Stimulated activated CD4-positive, alpha-beta T cell treated with anti-CD3 and anti-CD28 coated beads, Interleukin-15, amount 100 ng/mL, for 1 hour (primary cell): ENCODE measurements at regions not wholly inside any gene's neighbourhood (a gene's known extent, or its start where the extent isn't known, plus 50 kb on each side); places are given as distances from the start of the nearest gene placed in this dataset.

Experiments
- DNase-seq, 2 donors: peaks; one replicate each; pipeline ENCODE4 v3.0.0-alpha.2; 2020; ENCODE audit warnings: low read depth in 1 of 2, low spot score in 1 of 2

GRCh38 chr4:129167640-129168260 is 71.8 kb downstream of the C4orf33 start:
- DNase-seq: no peak

DNA sequence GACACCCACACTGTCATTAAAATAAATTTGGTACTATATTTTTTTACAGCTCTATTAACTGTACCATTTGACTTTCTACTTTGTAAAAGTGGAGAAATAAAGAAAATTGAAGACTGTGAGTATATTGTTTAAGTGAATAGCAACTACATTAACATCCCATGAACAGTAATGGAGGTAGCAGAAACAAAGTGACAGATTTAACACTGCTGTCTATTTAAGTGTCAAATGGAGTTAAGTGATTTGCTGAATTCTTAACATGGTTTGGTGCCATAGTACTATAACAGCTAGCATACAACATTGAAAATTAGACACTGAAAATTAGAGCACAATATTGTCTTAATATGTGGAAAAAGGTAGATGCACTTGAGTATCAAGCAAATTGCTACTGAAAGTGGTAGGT is 76.2 kb downstream of the C4orf33 start:
- no peak for DNase-seq

GRCh38 chr4:129176864-129177263 is 80.9 kb downstream of the C4orf33 start:
- DNase-seq: no peak

- DNase-seq: no peak
Measured at GRCh38 chr4:129179276-129179675, 83.3 kb downstream of the C4orf33 start.

DNA sequence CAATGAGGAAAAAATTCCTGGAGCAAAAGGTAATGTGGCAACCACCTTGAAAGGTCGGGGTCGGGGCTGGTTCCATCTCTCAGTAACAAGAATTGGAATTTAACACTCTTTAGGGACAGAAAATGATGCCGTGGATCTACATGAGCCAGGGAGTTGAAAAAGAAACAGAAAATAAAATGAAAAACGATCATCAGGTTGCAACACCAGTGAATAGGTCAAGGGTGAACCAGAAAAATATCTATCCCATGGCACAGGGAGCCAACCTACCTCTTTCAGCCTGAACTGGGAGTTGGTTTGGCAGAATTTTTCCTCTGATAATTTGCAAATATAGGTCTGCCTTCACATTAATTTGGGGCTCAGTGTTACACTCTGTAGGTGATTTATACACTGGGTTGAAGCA is 93.7 kb downstream of the C4orf33 start:
- no peak for DNase-seq

DNA sequence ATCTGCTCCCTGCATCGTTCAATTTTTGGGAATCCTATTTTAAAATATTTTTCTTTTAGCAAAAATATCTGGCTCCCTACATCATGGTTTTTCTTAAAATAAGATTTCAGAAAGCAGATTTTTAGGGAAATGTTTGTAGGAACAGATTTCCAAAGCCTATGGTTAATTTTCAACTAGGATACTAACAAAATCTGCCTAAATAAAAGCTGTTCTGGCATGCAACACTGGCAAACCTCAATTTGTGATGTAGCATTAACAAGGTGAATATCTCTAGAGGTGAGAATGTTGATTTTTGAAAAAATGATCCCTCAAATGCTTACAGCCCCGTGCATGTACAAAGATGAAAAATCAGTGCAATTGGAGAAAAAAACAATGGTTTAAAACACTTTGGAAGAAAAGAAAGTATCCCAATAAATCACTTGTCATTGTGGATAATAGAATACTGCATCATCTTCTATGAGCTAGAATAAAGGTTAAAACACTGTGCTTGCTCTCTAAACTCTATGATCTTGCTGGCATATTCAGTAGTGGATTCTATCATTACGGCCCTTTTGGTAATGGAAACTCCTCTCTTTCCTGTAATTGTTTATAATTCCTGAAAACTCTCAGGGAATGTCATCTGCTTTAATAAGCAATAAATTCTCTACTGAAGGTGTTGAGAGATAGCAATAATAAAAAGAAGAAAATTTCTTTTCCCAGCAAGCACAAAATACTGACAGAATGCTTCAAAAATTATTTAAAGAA is 97.6 kb downstream of the C4orf33 start:
- DNase-seq: no peak

DNA sequence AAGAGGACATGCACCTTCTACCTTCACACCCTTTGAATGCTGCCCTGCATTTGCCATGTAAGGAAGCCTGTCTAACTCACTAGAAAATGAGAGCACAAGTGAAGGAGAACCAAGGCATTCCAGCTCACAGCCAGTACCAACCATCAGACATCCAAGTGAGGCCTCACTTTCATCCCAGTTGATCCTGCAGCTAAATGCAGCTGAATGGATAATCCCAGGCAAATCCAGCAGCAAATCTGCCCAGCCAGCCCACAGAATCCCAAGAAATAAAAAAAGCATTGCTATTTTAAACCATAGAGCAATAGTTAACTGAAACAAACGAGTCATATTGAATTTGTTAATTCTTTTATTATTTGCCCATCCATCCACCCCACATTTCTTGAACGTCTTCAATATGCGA is 112.5 kb downstream of the C4orf33 start:
- no peak for DNase-seq

DNA sequence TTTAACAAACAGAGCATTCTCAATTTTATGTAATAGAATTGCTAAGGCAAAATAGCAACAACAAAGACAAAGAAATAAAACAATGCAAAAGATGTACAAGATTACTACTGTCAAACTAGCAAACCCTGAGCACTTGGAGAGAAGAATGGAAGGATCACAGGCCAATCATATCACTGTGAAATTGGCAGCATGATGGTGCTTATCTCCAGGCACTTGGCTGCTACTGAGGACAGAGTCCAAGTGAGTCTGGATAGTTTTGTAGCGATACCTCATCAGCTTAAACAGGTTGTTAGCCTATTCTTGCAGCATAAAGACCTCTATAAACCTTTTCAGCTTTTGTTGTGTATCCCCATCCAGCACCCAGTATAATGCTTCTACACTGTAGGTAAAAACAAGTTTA is 117.7 kb downstream of the C4orf33 start:
- DNase-seq: no peak

DNA sequence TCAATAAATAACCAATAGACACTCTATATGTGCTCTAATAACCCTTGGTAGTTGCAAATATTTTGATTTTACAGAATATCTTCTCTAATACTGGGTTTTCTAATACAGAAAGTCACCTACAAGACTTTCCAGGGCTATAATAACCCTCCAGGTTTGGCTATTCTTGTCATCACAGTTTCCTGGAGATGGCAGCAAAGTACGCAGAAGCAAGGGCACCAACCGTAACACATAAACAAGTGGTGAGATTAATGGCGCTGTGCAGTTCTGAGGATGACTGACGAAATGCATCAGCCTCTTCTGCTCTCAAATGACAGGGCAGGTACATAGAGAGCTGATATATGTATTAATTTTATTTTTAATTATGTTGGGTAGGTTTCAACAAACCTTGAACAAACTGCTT is 122.4 kb downstream of the C4orf33 start:
- DNase-seq: no peak

DNA sequence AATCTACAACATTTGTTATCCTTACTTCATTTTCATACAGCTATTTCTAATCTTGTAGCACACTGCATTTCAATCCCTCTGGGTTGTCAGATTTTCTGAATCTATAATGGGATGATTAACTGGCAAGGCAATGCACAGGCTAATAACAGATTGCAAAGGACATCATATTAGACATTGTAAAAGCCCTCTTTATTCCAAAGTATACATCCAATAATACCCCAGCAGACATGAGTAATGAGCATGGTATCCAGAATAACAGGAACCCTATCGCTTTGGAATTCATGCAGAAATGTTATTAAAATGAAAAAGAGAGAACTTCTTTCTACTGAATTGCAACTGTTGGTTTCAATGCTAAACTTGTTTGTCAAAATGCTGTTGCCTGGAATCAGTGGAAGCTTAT is 122.9 kb downstream of the C4orf33 start:
- DNase-seq: no peak

GRCh38 chr4:129220254-129220653 is 124.3 kb downstream of the C4orf33 start:
- DNase-seq: no peak

DNA sequence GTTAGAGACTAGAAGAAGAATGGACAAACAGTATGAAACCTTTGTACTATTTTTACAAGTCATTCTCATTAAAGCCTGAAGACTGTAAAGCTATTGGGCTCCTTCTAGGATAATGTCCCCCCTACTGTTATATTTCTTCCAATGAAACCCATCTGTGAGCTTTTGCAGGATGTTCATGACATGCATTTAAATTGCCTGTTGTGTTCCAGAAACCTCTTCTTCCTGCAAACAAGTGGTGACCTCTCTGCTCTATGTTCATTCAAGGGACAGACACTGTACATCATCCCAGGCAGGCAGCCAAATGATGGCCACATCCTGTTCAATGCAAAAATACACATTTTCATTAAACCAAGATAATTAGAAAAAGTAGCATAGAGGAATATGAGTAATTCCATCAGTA is 128.0 kb downstream of the C4orf33 start:
- no peak for DNase-seq

GRCh38 chr4:129230846-129231245 is 134.9 kb downstream of the C4orf33 start:
- DNase-seq: no peak

GRCh38 chr4:129231945-129232588 is 136.1 kb downstream of the C4orf33 start:
- DNase-seq: no peak

DNA sequence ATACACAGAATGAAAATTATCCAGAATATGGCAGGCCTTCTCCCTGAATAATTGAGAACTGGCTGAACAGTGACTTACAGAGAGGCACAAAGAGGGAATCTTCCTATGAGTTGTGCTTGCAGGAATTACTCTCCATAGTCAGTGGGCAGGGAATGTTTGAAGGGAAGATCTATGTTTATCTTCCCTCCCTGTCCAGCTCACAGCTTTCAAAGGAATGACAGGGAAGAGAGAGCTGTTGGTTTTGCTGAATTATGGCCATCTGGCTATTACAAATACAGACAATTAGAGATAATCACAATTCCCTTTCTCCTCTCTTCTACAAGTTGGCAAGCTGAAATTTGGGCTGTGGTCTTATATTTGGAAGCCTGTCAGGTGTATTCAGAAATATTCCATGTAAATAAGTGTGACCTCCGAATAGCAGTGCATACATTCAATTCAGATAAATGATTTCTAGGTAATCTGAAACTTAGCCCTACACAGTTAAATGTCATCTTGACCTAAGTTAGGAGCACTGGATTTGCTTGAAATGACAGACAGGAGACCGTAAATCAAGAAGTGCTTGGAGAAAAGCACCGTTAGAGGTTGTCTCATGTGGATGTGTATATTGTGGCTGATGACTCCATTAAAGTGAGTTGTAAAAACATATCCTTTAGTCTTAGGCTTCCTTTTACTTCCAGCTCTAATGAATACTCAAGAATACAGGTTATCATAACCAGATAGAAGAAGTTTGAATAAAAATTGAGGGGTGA is 136.8 kb downstream of the C4orf33 start:
- no peak for DNase-seq

GRCh38 chr4:129233691-129234090 is 137.7 kb downstream of the C4orf33 start:
- DNase-seq: no peak

- DNase-seq: no peak
Measured at GRCh38 chr4:129236351-129236750, 140.4 kb downstream of the C4orf33 start.

GRCh38 chr4:129239088-129239487 is 143.1 kb downstream of the C4orf33 start:
- DNase-seq: no peak

- DNase-seq: no peak
Measured at GRCh38 chr4:129240816-129241215, 144.9 kb downstream of the C4orf33 start.

DNA sequence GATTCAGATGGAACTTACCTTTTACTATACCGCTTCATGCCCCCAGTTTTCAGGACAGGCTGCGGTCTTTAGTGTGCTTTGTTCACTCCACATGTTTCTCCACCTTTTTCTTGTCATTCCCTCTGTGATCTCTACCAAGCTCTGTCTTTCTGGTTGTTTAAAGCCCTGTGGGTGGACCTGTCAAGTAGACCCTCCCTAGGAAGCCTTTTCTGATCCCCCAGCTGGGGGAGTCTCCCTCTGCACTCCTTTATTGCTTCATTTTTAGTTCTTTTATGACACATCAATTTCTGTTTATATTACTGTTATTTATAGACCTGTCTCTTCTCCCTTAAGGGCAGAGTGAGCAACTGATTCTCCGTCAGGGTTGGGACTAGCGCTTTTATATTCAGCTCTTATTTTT is 150.2 kb downstream of the C4orf33 start:
- no peak for DNase-seq

GRCh38 chr4:129246910-129247461 is 151.0 kb downstream of the C4orf33 start:
- DNase-seq: no peak
